NB4 (cell line): ENCODE measurements at regions not wholly inside any gene's neighbourhood (a gene's known extent, or its start where the extent isn't known, plus 50 kb on each side); places are given as distances from the start of the nearest gene placed in this dataset.

ENCODE experiments used
- CTCF ChIP-seq: IDR thresholded peaks from one replicate; pipeline ENCODE4 v1.5.1; 2012; ENCODE audit warnings: low read depth, low read length
- MYC ChIP-seq: IDR thresholded peaks from 2 replicates; pipeline ENCODE4 v1.6.1; 2011; ENCODE audit warnings: low read depth, low read length
- POLR2A ChIP-seq: IDR thresholded peaks from 2 replicates; pipeline ENCODE4 v1.6.1; 2011; ENCODE audit warnings: mild to moderate bottlenecking; ENCODE audit not compliant: insufficient read length; ENCODE audit errors: extremely low read depth
- TF ChIP-seq, protein P1 (sequence below): IDR thresholded peaks from 2 replicates; pipeline ENCODE4 v1.6.1; 2011; ENCODE audit warnings: low read depth, low read length

DNA sequence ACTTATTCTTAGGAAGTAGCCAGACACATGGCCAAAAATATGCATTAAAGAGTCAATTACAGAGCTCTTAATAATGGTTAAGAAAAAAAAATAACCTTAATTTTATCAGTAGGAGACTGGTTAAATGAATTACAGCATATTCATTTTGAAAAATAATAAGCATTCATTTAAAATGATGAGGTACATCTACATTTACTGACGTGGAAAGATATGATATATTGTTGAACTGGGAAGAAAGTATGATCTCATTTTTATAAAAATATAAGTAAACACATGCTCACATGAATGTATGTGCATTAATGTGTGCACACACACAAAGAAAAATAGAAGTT, 250.3 kb downstream of the ENC1 start:
- no peak for TF ChIP-seq CTCF
- TF ChIP-seq, protein P1, sequence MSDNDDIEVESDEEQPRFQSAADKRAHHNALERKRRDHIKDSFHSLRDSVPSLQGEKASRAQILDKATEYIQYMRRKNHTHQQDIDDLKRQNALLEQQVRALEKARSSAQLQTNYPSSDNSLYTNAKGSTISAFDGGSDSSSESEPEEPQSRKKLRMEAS, result no peak
- TF ChIP-seq POLR2A, result no peak
- no peak for TF ChIP-seq MYC
